Activated naive CD8-positive, alpha-beta T cell (primary cell): ENCODE measurements at regions not wholly inside any gene's neighbourhood (a gene's known extent, or its start where the extent isn't known, plus 50 kb on each side); places are given as distances from the start of the nearest gene placed in this dataset.

Experiments
- H3K27ac Mint-ChIP-seq: one replicate; pipeline ENCODE4 v1.8.0; 2021; ENCODE audit warnings: mixed read lengths
- H3K27me3 Mint-ChIP-seq: one replicate; pipeline ENCODE4 v1.8.0; 2021; ENCODE audit warnings: mixed read lengths
- H3K36me3 Mint-ChIP-seq: one replicate; pipeline ENCODE4 v1.8.0; 2021; ENCODE audit warnings: mixed read lengths
- H3K4me1 Mint-ChIP-seq: one replicate; pipeline ENCODE4 v1.8.0; 2021; ENCODE audit warnings: low read depth, mixed read lengths
- H3K4me3 Mint-ChIP-seq: one replicate; pipeline ENCODE4 v1.8.0; 2021; ENCODE audit warnings: mild to moderate bottlenecking, mixed read lengths
- H3K9me3 Mint-ChIP-seq: one replicate; pipeline ENCODE4 v1.8.0; 2021; ENCODE audit warnings: low read depth, mixed read lengths

DNA sequence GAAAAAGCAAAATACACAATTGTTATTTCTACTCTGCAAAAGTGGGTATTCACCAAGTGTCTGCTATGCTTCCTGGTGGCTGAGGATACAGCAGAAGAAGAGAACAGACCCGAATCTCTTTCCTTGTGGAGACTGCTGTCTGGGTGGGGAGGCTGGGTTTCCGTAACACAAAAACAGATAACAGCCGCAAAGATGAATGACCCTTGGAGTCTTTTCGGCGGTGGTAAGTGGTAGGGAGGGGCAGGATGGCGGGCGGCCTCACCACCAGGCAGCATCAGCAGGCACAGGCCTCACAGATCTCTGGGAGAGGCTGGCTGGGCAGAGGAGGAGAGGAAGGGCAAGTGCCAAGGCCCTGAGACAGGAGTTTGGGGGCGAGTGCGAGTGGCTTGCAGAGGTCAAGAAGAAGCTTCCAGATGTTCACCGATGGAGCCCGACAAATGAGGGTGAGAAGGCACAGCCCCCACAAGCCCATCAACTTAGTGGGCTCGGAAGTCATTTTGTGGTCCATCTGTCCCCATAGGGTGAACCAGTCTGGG is 164.2 kb downstream of the RHOU start:
- Mint-ChIP-seq H3K4me3 (no peak overlapping the region), H3K36me3 (no peaks in the 10 kb centered on the region)

GRCh38 chr1:228900099-228900885 is 165.0 kb downstream of the RHOU start:
- no peak overlapping the region for H3K27ac Mint-ChIP-seq
- H3K27me3 Mint-ChIP-seq: no peaks in the 10 kb centered on the region
- no peaks in the 10 kb centered on the region for H3K4me1 Mint-ChIP-seq
- no peaks in the 10 kb centered on the region for H3K9me3 Mint-ChIP-seq
- no peak overlapping the region for H3K4me3 Mint-ChIP-seq
- H3K36me3 Mint-ChIP-seq: no peaks in the 10 kb centered on the region

More for the DNA sequence above, 164.2 kb downstream of the RHOU start:
- Mint-ChIP-seq H3K27ac (no peak overlapping the region), H3K27me3 (no peaks in the 10 kb centered on the region), H3K4me1 (no peaks in the 10 kb centered on the region), H3K9me3 (no peaks in the 10 kb centered on the region)

- H3K27ac Mint-ChIP-seq: no peak overlapping the region
- H3K4me1 Mint-ChIP-seq: no peaks in the 10 kb centered on the region
- H3K4me3 Mint-ChIP-seq: no peak overlapping the region
- H3K9me3 Mint-ChIP-seq: no peaks in the 10 kb centered on the region
- no peaks in the 10 kb centered on the region for H3K27me3 Mint-ChIP-seq
- H3K36me3 Mint-ChIP-seq: no peaks in the 10 kb centered on the region
Measured at GRCh38 chr1:228900886-228901392, 165.7 kb downstream of the RHOU start.

GRCh38 chr1:228901936-228902681 is 166.8 kb downstream of the RHOU start:
- Mint-ChIP-seq H3K27me3 (no peaks in the 10 kb centered on the region), H3K9me3 (peaks cover under 1% of the 10 kb centered on the region), H3K36me3 (no peaks in the 10 kb centered on the region), H3K4me3 (no peak overlapping the region), H3K4me1 (no peaks in the 10 kb centered on the region), H3K27ac (no peak overlapping the region)

GRCh38 chr1:228902781-228903433 is 167.6 kb downstream of the RHOU start:
- Mint-ChIP-seq H3K4me3 (no peak overlapping the region), H3K4me1 (no peaks in the 10 kb centered on the region), H3K27ac (no peak overlapping the region), H3K27me3 (no peaks in the 10 kb centered on the region), H3K9me3 (peaks cover 3% of the 10 kb centered on the region), H3K36me3 (no peaks in the 10 kb centered on the region)

DNA sequence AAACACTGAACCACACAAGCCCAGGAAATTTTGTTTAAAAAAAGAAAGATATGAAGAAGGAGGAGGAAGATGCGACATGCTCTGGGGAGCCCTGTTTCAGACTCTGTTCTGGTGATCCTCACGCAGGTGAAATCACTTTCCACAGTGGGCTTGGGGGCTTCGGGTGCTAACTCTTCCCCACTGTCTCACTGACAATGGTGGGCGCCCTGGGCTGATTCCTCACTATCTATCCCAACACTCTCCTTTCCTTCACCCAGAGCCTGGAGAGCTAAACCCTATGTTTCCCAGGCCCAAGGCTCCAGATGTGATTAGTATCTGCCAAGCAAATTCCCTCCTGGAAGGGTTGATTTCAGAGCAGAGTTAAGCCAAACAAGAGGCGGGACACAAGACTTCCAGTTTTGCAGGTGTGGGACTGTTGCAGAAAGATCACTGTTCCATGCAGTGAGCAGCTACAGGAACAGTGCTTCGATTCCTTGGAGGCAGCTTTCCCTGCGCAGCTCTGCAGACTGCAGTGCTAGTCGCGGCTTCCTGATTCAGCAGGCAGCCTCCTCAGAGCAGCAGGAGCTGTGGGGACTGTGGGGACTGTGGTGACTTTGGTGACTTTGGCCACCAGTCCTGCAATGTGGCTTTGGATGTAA is 168.3 kb downstream of the RHOU start:
- H3K9me3 Mint-ChIP-seq: peaks cover 3% of the 10 kb centered on the region
- H3K27me3 Mint-ChIP-seq: no peaks in the 10 kb centered on the region
- H3K36me3 Mint-ChIP-seq: no peaks in the 10 kb centered on the region
- H3K4me3 Mint-ChIP-seq: no peak overlapping the region
- H3K27ac Mint-ChIP-seq: no peak overlapping the region
- H3K4me1 Mint-ChIP-seq: no peaks in the 10 kb centered on the region

DNA sequence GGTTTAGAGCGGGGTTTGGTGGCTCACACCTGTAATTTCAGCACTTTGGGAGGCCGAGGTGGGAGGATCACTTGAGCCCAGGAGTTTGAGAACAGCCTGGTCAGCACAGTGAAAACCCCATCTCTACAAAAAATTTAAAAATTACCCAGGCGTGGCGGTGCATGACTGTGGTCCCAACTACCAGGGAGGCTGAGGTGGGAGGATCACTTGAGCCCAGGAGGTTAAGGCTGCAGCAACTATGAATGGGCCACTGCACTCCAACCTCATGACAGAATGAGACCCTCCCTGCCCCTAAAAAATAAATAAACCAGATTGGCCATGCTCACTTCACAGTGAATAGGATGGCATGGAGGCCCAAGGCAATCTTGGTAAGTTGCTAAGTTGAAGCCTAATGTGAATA is 168.9 kb downstream of the RHOU start:
- Mint-ChIP-seq H3K4me1 (no peaks in the 10 kb centered on the region), H3K27ac (no peak overlapping the region), H3K36me3 (no peaks in the 10 kb centered on the region), H3K4me3 (no peak overlapping the region), H3K27me3 (no peaks in the 10 kb centered on the region), H3K9me3 (peaks cover 3% of the 10 kb centered on the region)

DNA sequence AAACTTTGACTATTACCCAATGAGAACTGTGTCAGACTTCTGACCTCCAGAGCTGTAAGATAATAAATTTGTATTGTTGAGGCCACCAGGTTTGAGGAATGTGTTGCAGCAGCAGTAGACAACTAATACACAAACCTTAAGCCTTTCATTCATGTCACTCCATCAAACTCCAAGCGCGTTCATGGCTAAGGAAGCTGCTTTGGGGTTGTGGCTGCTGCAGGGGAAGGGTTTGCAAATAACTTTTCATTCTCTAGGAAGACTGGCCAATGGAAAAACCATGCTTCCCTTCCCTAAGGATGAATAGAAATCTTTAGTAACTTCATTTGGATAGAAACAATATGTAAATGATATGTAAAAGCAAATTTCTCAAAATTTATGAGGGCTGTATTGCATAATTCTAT is 170.4 kb downstream of the RHOU start:
- no peaks in the 10 kb centered on the region for H3K27me3 Mint-ChIP-seq
- no peaks in the 10 kb centered on the region for H3K4me1 Mint-ChIP-seq
- H3K36me3 Mint-ChIP-seq: no peaks in the 10 kb centered on the region
- H3K4me3 Mint-ChIP-seq: no peak overlapping the region
- peaks cover 3% of the 10 kb centered on the region for H3K9me3 Mint-ChIP-seq
- no peak overlapping the region for H3K27ac Mint-ChIP-seq

GRCh38 chr1:228906223-228906860 is 171.1 kb downstream of the RHOU start:
- Mint-ChIP-seq H3K4me1 (no peaks in the 10 kb centered on the region), H3K4me3 (no peak overlapping the region), H3K9me3 (peaks cover 3% of the 10 kb centered on the region), H3K27me3 (no peaks in the 10 kb centered on the region), H3K27ac (no peak overlapping the region), H3K36me3 (no peaks in the 10 kb centered on the region)

GRCh38 chr1:228911225-228912210 is 176.2 kb downstream of the RHOU start:
- H3K4me3 Mint-ChIP-seq: no peak overlapping the region
- no peak overlapping the region for H3K27ac Mint-ChIP-seq
- H3K27me3 Mint-ChIP-seq: no peaks in the 10 kb centered on the region
- H3K9me3 Mint-ChIP-seq: peaks cover 3% of the 10 kb centered on the region
- H3K36me3 Mint-ChIP-seq: no peaks in the 10 kb centered on the region
- H3K4me1 Mint-ChIP-seq: no peaks in the 10 kb centered on the region

- Mint-ChIP-seq H3K36me3 (no peaks in the 10 kb centered on the region), H3K27ac (no peak overlapping the region), H3K4me3 (no peak overlapping the region), H3K9me3 (no peaks in the 10 kb centered on the region), H3K4me1 (no peaks in the 10 kb centered on the region), H3K27me3 (no peaks in the 10 kb centered on the region)
Measured at GRCh38 chr1:228913626-228914414, 178.5 kb downstream of the RHOU start.

DNA sequence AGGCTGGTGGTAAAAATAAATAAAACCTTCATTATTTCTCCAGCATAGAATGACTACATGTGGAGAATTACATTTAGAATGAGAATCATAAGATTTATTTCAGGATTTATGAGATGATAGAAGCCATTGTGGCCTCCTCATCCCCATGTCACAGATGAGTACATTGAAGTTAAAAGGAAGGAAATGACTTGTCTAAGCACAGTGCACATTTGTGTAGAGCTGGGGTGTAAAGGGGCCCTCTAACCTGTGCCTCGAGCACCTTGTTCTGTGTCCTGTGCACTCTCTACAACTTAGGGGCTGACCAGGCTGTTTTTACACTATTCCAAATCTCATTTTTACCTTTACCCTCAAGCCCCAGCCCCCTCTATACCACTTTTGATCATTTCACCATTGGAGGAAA is 179.4 kb downstream of the RHOU start:
- Mint-ChIP-seq H3K4me3 (no peak overlapping the region), H3K4me1 (no peaks in the 10 kb centered on the region), H3K36me3 (no peaks in the 10 kb centered on the region), H3K9me3 (no peaks in the 10 kb centered on the region), H3K27ac (no peak overlapping the region), H3K27me3 (no peaks in the 10 kb centered on the region)

DNA sequence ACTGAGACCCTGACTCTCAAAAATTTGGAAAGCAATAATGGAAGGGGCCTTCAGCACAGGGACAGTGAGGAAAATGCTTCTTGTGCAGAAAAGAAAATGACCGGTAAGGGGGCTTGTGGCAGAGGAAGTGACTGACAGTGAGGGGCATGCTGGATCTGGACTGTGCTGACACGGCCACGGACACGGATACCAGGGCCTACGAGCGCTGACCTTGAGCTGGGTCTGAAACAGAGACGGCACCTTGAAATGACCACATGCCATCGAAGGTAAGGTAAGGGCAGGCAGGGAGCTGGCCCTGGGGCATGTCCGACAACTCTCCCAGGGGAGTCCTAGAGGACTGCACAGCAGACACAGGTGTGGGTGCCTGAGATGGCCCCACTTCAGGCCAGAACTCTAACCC is 182.1 kb downstream of the RHOU start:
- Mint-ChIP-seq H3K27me3 (no peaks in the 10 kb centered on the region), H3K4me3 (no peak overlapping the region), H3K27ac (no peak overlapping the region)

More for the DNA sequence above, 182.1 kb downstream of the RHOU start:
- Mint-ChIP-seq H3K4me1 (peaks cover 6% of the 10 kb centered on the region), H3K9me3 (no peaks in the 10 kb centered on the region), H3K36me3 (no peaks in the 10 kb centered on the region)
